ENCODE measurements at regions not wholly inside any gene's neighbourhood (a gene's known extent, or its start where the extent isn't known, plus 50 kb on each side); places are given as distances from the start of the nearest gene placed in this dataset.

- TF ChIP-seq CTCF (IDR thresholded peaks at IDR 0.05; ENCODE audit: insufficient read depth, low read length): no peak
- TF ChIP-seq POLR2AphosphoS5 (IDR thresholded peaks at IDR 0.05; ENCODE audit: low read depth): no peak
These were observed 83.9 kb upstream of the CYLC2 start for GRCh38 chr9:102911185-102911584.
